ENCODE measurements at regions not wholly inside any gene's neighbourhood (a gene's known extent, or its start where the extent isn't known, plus 50 kb on each side); places are given as distances from the start of the nearest gene placed in this dataset.

DNA sequence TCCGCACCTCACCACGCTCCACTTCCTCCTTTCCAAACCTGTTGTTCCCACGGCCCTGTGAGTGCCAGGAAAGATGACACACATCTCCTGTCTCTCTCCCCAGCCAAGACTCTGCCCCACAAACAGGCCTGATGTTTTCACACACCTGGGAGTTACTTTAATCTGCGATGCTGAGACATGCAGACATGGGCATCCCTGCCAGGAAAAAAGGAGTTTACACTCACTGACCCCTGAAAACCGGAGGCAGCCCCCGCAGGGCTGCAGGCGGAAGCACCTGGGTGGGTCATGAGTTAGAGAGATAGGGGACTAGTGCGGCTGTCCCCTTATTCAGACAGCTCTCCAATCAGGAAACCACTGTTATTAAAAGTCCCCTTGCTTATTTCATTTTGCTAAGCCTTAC lies 106.4 kb upstream of the CARD11 start:
- POLR2A ChIA-PET = no interaction called here
- TF ChIP-seq SUZ12 (IDR thresholded peaks at IDR 0.05) = no peak
- TF ChIP-seq HDGF (IDR thresholded peaks at IDR 0.05; ENCODE audit: borderline replicate concordance) = no peak
- no peak for TF ChIP-seq NFRKB (IDR thresholded peaks at IDR 0.05)
- no peak for TF ChIP-seq SP1 (IDR thresholded peaks at IDR 0.05)
- no peak for TF ChIP-seq FOXK2 (IDR thresholded peaks at IDR 0.05)
- TF ChIP-seq ARNT (IDR thresholded peaks at IDR 0.05) = no peak
- TF ChIP-seq LEF1 (IDR thresholded peaks at IDR 0.05; ENCODE audit: borderline replicate concordance) = no peak
- no peak for TF ChIP-seq ZNF384 (IDR thresholded peaks at IDR 0.05)
- no peak for TF ChIP-seq CTBP1 (IDR thresholded peaks at IDR 0.05; ENCODE audit: borderline replicate concordance)
- TF ChIP-seq, protein P1, sequence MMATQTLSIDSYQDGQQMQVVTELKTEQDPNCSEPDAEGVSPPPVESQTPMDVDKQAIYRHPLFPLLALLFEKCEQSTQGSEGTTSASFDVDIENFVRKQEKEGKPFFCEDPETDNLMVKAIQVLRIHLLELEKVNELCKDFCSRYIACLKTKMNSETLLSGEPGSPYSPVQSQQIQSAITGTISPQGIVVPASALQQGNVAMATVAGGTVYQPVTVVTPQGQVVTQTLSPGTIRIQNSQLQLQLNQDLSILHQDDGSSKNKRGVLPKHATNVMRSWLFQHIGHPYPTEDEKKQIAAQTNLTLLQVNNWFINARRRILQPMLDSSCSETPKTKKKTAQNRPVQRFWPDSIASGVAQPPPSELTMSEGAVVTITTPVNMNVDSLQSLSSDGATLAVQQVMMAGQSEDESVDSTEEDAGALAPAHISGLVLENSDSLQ (IDR thresholded peaks at IDR 0.05) = no peak
- no peak for TF ChIP-seq L3MBTL2 (conservative IDR thresholded peaks at IDR 0.05)
- CTCF ChIA-PET = no interaction called here
- no peak for DNase-seq (ENCODE audit: extremely low spot score)

DNA sequence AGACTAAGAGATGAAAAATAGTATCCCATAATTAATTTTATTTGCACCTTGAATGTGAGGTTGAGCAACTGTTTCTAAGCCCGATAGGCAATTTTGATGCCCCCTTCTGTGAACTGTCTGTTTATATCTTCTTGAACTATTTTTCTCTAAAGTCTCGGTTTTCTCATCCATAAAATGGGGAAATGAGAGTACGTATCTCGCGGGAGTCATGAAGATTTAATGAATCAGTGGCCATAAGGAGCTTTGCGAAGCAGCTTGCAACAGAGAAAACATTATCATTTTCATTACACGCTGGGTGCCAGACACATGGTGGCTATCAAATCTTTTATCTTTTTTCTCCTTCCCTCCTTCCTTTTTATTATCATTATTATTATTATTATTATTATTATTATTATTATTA lies 108.1 kb upstream of the CARD11 start:
- CTCF ChIA-PET = no interaction called here
- no peak for DNase-seq (ENCODE audit: extremely low spot score)
- POLR2A ChIA-PET = no interaction called here
- TF ChIP-seq SUZ12 (IDR thresholded peaks at IDR 0.05) (no peak), FOXK2 (IDR thresholded peaks at IDR 0.05) (no peak), L3MBTL2 (conservative IDR thresholded peaks at IDR 0.05) (no peak), FOXA1 (IDR thresholded peaks at IDR 0.05) (no peak), ELF4 (IDR thresholded peaks at IDR 0.05) (no peak), ARNT (IDR thresholded peaks at IDR 0.05) (no peak), SP1 (IDR thresholded peaks at IDR 0.05) (no peak), CTBP1 (IDR thresholded peaks at IDR 0.05; ENCODE audit: borderline replicate concordance) (no peak), LEF1 (IDR thresholded peaks at IDR 0.05; ENCODE audit: borderline replicate concordance) (no peak), NFRKB (IDR thresholded peaks at IDR 0.05) (no peak), HDGF (IDR thresholded peaks at IDR 0.05; ENCODE audit: borderline replicate concordance) (no peak), FOXM1 (IDR thresholded peaks at IDR 0.05; ENCODE audit: borderline replicate concordance) (no peak), ZNF384 (IDR thresholded peaks at IDR 0.05) (no peak), TARDBP (IDR thresholded peaks at IDR 0.05) (no peak), BHLHE40 (IDR thresholded peaks at IDR 0.05; ENCODE audit: borderline replicate concordance) (no peak)
- TF ChIP-seq, protein P1 (IDR thresholded peaks at IDR 0.05) = no peak

DNA sequence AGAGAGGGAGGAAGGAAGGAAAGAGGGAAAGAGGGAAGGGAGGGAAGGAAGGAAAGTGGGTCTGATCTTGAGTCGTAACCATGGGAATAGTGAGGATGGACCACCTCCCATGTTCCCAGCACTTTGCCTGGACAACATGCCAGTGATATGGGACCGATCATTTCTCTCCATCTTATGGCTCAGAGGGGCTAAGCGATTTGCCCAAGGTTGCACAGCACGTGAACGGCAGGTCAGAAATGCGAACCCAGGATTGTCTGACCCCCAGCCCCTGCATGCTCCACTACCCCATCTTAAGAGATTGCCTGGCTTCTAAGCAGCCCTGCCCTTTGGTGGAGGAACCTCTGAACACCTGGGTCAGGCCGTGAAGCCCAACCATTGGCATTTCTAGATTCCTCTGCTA lies 109.0 kb upstream of the CARD11 start:
- ChIA-PET CTCF (no interaction called here), POLR2A (no interaction called here)
- no peak for DNase-seq (ENCODE audit: extremely low spot score)
- TF ChIP-seq FOXM1 (IDR thresholded peaks at IDR 0.05; ENCODE audit: borderline replicate concordance) (no peak), L3MBTL2 (conservative IDR thresholded peaks at IDR 0.05) (no peak), FOXK2 (IDR thresholded peaks at IDR 0.05) (no peak), ARNT (IDR thresholded peaks at IDR 0.05) (no peak), ELF4 (IDR thresholded peaks at IDR 0.05) (no peak), NFRKB (IDR thresholded peaks at IDR 0.05) (no peak), LEF1 (IDR thresholded peaks at IDR 0.05; ENCODE audit: borderline replicate concordance) (no peak), SP1 (IDR thresholded peaks at IDR 0.05) (no peak), ZNF384 (IDR thresholded peaks at IDR 0.05) (no peak), FOXA1 (IDR thresholded peaks at IDR 0.05) (no peak), BHLHE40 (IDR thresholded peaks at IDR 0.05; ENCODE audit: borderline replicate concordance) (no peak), HDGF (IDR thresholded peaks at IDR 0.05; ENCODE audit: borderline replicate concordance) (no peak), TARDBP (IDR thresholded peaks at IDR 0.05) (no peak), CTBP1 (IDR thresholded peaks at IDR 0.05; ENCODE audit: borderline replicate concordance) (no peak)
- TF ChIP-seq, protein P1 (IDR thresholded peaks at IDR 0.05) = no peak

DNA sequence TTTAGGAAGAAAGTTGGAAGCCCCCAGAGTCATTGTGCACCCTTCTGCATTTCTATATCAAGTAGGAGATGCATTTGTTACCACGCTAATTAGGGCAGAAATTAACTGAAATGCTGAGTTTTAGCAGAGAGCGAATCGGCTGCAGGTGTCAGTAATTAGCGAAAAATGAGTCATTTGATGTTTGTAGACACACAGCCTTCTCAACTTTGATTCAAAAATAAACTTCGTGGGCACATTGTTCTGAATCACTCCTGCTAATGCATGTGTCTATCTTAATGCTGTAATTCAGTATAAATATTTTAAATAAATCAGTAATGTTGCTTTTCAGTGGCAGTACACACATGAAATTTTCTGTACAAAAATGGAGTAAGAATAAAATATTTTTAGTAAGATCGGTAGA lies 109.5 kb upstream of the CARD11 start:
- ChIA-PET CTCF (no interaction called here), POLR2A (no interaction called here)
- DNase-seq (ENCODE audit: extremely low spot score) = no peak
- TF ChIP-seq L3MBTL2 (conservative IDR thresholded peaks at IDR 0.05) (no peak), FOXK2 (IDR thresholded peaks at IDR 0.05) (no peak), ARNT (IDR thresholded peaks at IDR 0.05) (no peak), BHLHE40 (IDR thresholded peaks at IDR 0.05; ENCODE audit: borderline replicate concordance) (no peak), SUZ12 (IDR thresholded peaks at IDR 0.05) (no peak), FOXM1 (IDR thresholded peaks at IDR 0.05; ENCODE audit: borderline replicate concordance) (no peak), HDGF (IDR thresholded peaks at IDR 0.05; ENCODE audit: borderline replicate concordance) (no peak)

DNA sequence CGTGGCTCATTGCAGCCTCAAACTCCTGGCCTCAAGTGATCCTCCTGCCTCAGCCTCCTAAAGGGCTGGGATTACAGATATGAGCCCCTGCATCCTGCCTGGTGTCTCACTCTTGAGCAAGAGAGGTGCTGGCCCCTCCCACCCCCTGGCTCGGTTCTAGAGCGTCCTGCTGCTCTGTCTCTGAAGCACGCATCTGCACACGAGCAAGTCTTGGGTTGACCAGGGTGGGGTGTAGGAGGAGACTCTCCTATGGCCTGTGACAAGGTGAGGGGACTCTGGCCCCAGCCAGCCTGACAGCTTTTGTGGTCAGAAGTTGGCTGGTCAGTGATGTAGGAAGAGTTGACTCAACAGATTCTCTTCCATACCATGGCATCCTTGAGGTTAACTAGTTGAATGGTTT lies 110.7 kb upstream of the CARD11 start:
- CTCF ChIA-PET = interaction anchor here (0.7 to 1.3 kb wide), 3 partner anchors 8 to 289 kb away, joined by 3 to 6 read pairs (median 4); no protein-coding TSS in a partner anchor
- POLR2A ChIA-PET = no interaction called here
- TF ChIP-seq L3MBTL2 (conservative IDR thresholded peaks at IDR 0.05) (no peak), SP1 (IDR thresholded peaks at IDR 0.05) (no peak), FOXK2 (IDR thresholded peaks at IDR 0.05) (no peak), TARDBP (IDR thresholded peaks at IDR 0.05) (no peak), ARNT (IDR thresholded peaks at IDR 0.05) (no peak), BHLHE40 (IDR thresholded peaks at IDR 0.05; ENCODE audit: borderline replicate concordance) (no peak), CTBP1 (IDR thresholded peaks at IDR 0.05; ENCODE audit: borderline replicate concordance) (no peak), NFRKB (IDR thresholded peaks at IDR 0.05) (no peak), FOXA1 (IDR thresholded peaks at IDR 0.05) (no peak), ELF4 (IDR thresholded peaks at IDR 0.05) (no peak), HDGF (IDR thresholded peaks at IDR 0.05; ENCODE audit: borderline replicate concordance) (no peak), LEF1 (IDR thresholded peaks at IDR 0.05; ENCODE audit: borderline replicate concordance) (no peak)
- TF ChIP-seq, protein P1 (IDR thresholded peaks at IDR 0.05) = no peak
- no peak for DNase-seq (ENCODE audit: extremely low spot score)

Measured in HEK293T (cell line).